ENCODE measurements at regions not wholly inside any gene's neighbourhood (a gene's known extent, or its start where the extent isn't known, plus 50 kb on each side); places are given as distances from the start of the nearest gene placed in this dataset.

DNA sequence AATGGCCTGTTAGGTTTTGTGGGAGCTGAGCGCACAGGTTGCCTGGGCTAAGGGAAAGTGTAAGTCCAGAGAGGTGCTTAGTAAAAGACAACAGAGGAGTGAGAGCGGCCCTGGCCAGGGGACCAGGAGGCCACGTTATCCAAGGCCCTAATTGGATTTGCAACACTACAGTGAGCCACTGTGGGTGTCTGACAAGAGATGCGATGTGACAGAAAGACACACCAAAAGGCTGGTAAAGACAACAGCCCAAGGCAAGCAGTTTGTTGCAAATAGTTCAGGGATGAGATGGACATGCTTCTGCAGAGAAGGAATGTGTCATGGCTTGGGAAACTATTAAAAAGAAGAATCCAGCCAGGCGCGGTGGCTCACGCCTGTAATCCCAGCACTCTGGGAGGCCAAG, 162.7 kb upstream of the KIT start:
- no peak for DNase-seq (ENCODE audit: low spot score)

DNA sequence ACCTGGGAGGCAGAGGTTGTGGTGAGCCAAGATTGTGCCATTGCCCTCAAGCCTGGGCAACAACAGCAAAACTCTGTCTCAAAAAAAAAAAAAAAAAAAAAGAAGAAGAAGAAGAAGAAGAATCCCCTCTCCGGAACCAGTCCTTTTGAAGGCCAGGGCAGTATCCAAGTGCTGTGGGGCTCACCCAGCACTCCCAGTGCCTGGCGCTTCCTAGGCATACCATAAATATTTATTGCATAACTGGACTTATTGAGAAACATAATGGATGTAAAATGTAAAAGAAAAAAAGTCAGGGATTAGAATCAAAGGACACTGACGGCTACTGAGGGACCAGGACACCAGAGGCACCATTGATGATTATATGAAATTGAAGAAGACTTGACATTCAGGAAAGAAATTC, 162.1 kb upstream of the KIT start:
- no peak for DNase-seq (ENCODE audit: low spot score)

DNA sequence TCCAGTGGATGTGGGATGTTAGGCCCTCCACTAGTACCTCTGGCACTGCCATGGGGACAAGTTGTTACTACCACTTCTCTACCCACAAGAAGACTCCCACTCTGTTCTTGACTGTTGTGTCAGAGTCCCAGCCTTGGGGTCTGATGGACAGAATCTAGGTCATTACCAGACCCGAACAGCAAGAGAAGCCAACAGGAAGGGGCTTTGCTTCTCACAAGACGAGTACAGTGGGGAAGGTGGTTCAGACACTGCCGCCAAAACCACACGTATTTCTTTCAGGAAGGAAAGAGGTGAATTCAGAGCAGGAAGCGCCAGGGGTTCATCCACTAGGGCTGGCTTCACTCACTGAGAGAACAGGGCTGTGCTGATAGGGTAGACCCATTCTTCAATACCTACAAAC, 161.3 kb upstream of the KIT start:
- no peak for DNase-seq (ENCODE audit: low spot score)

DNA sequence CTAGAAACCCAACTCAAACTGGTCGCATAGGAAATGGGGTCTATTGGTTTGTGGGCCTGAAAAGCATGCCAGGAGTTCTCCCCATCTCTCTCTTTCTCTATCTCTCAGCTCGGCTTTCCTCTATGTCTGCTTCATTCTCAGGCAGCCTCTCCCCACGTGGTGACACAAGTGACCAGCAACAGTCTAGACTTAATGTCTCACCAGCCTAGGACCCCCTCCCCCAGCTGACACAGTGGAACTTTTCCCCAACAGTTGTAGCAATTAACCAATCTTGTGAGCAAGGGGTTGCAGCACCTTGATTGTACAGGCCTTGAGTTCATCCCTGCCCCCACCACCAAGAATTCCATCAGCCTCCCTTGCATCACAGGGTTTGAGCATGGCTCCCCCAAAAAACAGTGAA, 159.8 kb upstream of the KIT start:
- DNase-seq (ENCODE audit: low spot score), result no peak

DNA sequence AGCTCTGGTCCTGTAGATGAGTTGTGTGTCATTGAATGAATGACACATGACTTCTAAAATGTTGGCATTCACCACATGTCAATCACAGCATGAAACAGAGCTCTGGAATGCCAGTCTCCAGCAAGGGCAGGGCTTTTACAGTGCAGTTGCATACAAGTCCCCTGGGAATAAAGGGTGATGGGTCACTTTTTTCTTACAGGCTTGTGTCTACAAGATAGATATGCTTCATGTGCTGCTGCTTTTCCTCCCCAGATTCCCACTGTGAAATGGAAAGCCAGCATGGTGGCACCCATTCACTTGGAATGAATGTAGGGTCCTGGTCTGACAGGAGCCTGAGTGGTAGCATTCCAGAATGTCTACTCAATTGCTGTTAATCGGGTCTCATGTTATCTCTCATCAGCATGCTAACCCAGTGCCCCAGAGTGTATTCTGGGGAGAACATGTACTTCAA, 159.1 kb upstream of the KIT start:
- DNase-seq (ENCODE audit: low spot score), result no peak

DNA sequence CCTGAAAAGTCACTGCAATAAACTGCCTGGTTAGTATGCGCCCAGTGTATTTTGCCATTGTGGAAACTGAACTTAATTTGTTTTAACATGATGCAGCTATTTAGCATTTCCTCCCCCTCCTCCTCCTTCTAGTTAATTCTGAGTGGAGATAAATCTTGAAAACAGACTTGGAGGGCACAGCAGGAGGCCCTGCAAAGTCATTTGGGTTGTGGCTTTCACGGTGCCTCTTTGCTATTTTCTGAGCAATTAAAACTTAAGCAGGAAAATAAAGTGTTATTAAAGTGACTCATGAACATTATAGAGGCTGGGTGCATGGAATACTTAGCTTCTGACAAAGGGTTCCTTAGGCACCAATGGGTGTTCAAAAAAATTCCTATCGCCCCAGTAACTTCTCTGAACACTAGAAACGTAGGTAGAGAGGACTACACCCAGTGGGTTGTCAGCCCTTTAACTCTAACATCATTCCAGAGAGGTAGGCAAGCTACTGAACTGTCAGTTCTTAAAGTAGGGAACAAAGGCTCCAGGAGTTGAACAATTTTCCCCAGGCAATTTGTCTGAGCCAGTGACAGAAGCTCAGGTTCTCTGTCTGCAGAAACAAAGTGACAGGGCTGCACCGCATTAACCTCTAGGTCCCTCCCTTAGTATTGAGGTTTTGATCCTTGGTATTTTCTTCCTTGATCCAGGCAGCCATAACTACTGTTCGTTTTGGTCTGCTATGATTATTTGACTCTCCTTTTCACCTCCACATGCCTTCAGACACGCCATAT, 158.3 kb upstream of the KIT start:
- no peak for DNase-seq (ENCODE audit: low spot score)

DNA sequence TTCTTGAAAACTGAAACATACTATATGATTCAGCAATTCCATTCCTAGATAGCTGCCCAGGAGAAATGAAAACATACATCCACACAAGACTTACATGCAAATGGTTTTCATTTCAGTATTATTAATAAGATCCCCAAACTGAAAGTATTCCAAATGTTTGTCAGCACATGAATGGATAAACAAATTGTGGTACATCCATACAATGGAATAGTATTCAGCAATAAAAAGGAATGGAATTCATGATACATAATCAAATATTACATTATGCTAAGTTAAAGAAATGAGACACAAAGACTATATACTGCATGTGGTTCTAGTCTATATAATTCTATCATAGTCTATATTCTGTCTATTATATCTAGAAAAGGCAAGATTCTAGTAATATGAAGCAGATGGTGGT, 152.4 kb upstream of the KIT start:
- no peak for DNase-seq (ENCODE audit: low spot score)

DNA sequence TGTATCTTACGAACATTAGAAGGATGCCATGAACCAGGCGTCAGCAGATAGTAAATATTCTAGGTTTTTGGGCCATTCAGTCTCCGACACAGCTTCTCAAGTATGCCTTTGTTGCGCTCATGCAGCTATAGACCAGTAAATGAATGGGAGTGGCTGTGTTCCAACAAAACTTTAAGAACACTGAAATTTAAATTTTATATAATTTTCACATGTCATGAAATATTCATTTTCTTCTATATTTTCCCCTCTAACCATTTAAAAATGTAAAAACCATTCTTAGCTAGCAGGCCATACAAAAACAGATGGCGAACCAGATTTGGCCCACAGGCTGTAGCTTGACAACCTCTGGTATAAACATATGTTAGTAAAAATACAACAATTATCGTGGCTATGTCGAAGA, 151.8 kb upstream of the KIT start:
- DNase-seq (ENCODE audit: low spot score), result no peak

DNA sequence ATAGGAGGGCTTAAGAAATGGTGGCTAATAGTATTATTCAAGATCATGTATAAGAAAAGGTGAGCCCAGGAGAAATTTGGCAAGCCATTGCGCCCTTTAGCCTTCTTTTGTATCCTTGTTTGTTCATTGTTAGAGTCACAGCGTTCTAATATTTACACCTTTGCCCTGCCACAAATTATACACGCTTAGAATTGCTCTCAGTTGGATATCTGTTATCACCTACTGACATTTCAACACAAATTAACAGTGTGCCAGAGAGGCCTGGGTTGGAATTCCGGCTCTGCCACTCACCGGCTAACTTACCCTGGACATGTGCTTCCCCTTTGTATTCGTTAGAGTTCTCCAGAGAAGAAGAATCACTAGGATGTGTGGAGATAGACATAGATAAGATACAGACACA, 148.7 kb upstream of the KIT start:
- no peak for DNase-seq (ENCODE audit: low spot score)

DNA sequence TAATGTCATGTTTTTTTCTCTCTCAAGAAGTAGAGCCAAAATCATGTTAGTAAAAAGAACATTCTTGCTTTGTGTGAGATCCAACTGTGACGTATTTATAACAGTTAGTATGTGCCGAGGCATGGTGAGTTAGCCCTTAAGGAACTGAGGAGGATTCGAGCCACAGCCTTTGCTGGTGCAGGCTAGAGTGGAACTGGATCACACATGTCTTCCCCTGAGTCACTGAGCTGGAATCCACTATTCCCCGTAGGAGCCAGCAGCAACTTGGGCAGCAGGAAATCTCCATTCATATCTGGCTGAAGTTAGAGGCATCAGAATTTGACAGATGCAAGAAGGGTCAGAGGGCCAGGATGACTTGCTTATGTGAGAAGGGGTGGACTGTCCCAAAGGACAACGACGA, 144.6 kb upstream of the KIT start:
- DNase-seq (ENCODE audit: low spot score), result no peak

DNA sequence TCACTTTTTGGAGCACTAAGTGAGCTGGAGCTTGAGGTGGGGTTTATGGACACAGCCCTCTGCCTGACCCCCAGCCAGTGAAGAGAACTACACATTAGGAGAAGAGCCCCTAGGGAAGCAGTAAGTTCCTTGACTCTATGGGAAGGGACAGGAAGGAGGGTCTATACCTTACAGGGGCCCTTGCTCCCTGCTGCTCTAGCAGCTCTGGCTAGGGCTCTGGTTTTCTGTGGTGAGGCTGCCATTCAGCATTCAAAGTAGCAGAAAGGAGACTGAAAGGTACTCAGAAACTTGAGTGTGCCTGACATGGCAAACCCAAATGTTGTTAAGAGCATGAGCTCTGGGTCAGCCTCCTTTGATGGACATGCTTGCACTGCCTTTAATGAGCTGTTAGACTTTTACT, 144.0 kb upstream of the KIT start:
- no peak for DNase-seq (ENCODE audit: low spot score)

DNA sequence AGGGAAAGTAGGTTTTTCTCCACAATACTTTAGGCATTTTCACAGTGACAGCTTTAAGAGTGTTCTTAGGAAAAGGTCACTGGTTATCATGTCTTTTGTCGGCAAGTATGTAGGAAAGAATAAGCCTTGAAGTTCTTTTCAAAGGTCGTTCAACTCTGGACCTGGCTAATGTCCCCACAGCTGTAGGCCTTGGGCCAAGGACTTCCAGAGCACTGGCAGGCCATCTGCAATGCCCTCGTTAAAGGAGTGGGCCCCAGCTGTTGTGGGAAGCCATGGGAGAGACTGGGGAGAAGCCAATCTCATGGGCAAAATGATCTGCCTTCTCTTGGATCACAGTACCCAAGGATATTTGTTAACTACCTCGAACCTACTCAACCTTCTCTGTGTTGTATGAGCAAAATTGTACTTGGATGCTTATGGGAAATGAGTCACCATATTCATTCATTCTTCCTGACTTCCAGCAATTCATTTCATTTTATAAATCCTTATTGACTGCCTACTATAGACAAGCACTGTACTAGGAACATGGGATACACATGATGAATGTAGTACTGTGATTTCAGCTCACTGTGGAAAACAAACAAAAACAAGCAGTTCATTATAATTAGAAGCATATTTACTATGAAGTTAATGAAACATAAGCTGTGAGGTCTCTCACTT, 141.1 kb upstream of the KIT start:
- DNase-seq (ENCODE audit: low spot score), result no peak

DNA sequence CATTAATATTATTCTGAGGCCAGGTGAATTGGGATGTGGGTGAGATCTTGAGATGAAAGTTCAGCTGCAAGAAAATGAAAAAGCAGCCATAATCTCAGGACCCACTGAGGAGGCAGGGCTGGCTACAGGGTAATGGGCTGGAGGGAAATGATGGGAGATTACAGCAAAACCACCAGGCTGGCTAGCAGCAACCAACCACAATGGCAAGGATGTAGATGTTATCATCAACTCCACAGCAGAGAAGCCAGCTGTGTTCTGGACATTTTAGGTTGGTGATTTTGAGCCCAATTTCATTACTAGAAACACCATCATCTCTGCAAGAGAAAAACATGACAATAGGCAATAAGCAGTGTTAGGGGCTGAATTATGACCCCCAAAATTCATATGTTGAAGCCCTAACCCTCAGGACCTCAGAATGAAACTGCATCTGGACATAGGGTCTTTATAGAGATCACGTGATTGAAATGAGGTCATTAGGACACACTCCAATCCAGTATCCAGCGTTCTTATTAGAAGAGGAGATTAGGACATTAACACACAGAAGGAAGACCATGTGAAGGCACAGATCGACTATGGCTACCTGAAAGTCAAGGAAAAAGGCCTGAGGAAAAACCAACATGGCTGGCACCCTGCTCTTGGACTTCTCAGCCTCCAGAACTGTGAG, 139.8 kb upstream of the KIT start:
- no peak for DNase-seq (ENCODE audit: low spot score)

DNA sequence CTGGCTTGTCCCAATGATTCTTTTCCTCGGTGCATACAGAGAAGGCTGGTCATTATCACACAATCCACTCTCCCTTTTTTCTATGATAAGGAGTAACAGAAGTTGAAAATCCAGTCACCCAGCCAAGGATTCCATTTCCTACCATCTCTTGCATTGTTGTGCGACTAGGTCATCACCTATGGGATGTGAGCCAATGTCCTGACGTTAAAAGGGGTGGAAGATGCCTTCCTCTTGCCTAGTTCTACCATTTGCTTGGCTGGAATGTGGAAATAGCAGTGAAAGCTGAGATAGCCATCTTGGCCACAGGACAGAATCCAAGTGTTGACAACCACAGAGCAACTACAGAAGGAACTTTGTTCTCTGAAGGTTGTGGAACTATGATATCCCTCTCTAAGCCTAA, 132.2 kb upstream of the KIT start:
- no peak for DNase-seq (ENCODE audit: low spot score)

DNA sequence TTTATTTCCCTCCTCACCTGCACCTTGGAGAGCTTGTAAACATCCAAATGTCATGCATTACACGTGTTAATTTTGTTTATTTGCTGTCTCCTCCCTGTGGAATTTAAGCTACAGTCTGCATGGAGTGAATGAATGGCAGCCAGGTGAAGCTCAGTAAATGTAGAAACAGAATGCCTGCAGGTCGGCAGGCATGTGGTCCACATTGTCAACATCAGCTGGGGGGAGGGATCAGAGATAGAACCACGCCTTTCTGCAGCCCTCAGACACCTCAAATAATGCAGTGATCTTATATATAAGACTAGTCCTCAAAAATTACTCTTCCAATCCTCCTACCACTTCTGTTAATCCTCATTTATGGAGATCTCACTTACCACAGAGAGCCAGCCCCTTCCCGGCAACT, 131.2 kb upstream of the KIT start:
- no peak for DNase-seq (ENCODE audit: low spot score)

DNA sequence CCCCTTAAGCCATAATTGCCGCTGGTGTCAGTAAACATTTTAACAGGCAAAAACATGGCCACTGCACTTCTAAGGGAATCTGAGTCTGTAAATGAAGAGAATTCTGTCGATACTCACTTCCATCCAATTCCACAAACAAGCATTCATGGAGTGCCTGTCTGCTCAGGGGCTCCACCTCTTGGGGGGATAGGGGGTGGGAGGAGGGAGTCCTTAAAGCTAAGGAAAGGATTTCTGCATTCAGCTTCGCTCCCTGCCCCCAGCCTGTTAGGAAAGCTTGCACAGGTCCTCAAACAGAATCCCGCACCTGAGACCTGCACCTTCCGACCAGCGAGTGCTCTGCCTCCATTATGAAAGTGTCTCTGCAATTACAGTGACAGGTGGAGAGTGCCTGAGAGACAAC, 130.2 kb upstream of the KIT start:
- DNase-seq (ENCODE audit: low spot score), result no peak

DNA sequence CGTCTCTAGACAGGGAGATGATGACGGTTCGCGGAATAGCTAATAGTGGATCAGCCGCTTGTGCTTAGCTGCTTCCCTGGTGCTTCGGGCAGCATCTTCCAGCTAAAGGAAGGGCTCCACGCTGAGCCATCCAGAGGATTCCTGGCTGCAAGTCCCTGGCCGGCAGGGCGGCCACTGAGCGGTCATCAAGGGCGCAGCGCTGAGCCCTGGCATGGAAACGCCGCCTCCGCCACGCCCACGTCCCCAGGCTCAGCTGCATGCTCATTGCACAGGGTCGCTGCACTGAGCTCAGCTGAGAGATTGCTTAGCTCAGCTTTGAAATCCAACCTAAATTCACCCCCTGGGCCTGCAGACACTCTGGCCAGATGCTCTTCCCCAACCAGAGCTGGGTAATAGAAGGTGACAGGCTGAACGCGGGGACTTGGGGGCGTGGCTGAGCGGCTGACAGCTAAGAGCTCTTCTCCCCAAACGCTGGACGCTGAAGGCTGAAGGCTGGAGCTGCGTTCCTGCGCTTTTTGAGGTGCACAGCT, 118.2 kb upstream of the KIT start:
- no peak for DNase-seq (ENCODE audit: low spot score)

DNA sequence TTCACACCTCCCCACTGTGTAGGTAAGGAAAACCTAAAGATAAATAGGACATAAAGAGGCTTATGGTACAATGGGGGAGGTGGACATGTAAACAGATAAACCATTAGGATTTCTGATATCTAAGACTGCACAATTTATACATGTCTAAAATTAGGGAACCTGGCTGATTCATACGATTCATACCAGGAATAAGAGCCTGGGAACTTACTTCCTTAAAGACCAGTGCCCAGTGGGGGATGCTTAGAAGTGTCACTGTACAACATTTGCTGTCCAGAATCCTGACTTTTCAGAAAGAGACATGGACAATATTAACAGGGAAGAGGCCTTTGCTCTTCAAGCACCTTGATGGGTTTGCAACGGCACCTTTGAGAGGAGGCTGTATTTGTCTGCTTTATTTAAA, 116.8 kb upstream of the KIT start:
- no peak for DNase-seq (ENCODE audit: low spot score)

DNA sequence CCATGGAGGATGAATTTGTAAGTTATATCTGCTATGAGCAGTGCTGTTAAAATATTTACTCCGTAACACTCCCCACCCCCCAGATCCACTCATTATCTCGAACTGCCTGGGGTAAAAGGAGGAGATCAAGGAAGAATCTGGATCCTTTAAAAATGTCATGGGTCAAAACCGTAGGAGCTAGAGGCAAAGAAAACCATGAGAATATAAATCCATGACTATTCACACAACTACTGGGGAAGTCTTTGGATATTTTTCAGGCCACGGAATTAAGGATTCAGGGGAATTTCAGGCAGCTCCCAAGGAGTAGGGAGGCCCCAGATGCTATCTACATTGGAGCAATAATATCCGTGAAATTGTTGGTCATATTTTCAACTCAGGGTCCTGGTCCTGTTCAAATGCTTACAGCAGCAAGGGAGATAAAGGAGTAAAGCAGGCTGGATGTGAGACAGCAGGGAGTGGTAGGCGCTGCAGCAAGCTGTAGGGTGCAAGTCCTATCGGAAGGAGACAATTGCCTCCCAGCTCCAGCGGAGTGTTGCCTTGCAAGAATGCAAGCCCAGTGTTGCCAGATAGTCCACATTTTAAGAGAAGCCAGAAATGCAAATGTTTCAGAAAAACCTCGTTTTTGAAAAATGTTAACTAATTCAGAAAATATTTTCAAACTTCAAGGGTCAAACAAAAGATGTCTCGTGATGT, 116.2 kb upstream of the KIT start:
- no peak for DNase-seq (ENCODE audit: low spot score)

DNA sequence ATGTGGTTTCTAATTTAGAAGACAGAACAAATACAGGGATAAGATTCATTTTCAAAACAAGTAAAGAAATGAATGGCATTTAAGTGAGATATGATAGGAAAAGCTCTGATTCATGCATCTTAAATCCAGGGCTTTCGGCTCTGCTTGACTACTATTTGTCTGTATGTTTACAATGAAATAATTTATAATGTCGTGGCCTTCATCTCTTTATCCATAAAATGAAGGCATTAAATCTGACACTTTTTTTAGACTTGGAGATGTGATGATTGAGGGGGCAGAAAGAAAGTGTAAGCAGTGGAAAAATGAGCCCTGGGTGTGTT, 115.7 kb upstream of the KIT start:
- DNase-seq (ENCODE audit: low spot score), result no peak

DNA sequence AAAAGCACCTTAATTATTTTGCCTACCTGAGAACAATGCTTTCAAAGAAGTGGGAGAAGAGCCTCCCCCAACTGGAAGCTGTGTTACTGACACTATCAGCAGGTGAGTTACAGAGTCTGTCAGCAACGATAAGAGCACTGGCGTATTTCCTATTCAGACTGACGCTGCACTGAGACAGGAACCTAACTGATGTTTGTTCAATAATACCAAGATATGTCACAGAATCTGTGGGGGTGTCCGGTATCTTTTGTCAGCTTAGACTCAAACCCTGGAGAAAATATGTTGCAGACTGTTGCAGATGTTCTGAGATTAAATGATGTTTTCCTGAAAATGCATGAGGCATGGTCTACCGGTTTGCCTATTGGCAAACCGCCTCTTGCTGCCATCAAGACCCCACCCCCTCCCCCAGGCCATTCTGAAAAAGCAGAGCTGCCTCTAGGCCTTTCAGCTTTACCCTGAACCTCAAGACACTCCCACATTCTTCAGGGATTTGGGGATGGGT, 115.2 kb upstream of the KIT start:
- no peak for DNase-seq (ENCODE audit: low spot score)

DNA sequence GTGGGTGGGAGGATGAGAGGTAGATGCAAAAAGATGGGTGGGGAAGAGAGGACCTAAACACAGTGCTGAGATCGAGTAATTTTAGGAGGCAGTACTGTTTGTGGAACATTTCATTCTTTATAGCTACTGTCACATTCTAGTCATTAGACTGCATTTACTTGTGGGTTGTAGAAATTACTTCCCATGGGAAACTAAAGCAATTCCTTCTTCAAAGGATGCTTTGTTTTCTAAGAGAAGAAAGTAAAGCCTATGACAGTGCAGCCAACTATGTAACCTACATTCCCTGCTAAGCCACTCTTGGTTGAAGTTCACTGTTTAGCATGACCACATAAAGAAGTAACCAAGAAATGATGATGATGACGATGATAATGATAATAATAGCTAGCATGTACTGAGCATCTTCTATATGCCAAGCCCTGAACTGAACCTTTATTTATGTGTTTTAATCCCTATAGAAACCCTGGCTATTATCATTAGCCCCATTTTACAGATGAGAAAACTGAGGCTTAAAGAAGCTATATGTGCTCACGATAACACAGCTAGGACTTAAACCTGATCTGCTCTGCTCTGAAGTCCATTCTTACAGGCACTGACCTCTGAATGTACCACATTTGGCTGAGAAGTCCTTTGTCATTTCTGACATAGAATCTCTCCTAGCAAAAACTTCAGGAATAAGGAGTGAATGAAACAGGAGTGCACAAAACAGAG, 114.5 kb upstream of the KIT start:
- DNase-seq (ENCODE audit: low spot score), result no peak
